WI38 (cell line): ENCODE measurements at regions not wholly inside any gene's neighbourhood (a gene's known extent, or its start where the extent isn't known, plus 50 kb on each side); places are given as distances from the start of the nearest gene placed in this dataset.

Experiments
- H3K4me3 ChIP-seq: 2 replicates; pipeline ENCODE4 v1.5.1; 2011; ENCODE audit warnings: low read depth, mild to moderate bottlenecking, control low read depth, low read length
- TF ChIP-seq, protein P1 (sequence below): IDR thresholded peaks from 2 replicates; pipeline ENCODE4 v1.5.1; 2012; ENCODE audit warnings: low read depth, mild to moderate bottlenecking, control low read depth, low read length

DNA sequence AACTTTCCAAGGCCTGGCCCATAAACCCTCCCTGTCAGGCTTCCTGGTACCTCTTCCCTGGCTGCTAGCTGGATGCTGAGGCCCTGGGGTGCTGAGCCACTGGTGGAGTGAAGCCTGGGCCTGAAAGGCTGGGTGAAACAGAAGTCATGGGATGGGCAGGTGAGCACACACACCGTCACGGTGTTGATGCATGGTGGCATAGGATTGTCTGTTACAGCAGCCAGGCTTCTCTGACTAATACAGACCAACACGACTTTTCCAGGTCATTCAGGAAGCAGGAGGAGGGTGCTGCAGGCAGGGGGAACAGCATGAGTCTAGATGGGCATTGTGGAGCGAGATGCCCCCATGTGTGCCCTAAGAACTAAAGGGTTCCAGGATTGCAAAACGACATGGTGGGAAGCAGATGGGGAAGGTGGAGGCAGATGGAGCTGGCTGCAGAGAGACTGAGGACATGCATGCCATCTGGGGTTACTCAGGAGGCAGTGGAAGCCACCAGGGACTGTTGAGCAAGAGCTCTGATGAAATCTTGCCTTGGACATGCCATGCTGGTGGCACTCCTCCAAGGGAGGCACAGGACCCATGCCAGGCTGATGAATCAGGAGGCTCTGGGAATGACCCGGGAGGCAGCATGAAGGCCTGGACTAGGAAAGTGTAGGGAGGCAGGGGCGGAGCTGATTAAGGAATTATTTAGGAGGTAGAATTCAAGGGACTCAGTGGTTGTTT is 480.9 kb downstream of the TSN start:
- H3K4me3 ChIP-seq: no peak overlapping the region
- TF ChIP-seq, protein P1, sequence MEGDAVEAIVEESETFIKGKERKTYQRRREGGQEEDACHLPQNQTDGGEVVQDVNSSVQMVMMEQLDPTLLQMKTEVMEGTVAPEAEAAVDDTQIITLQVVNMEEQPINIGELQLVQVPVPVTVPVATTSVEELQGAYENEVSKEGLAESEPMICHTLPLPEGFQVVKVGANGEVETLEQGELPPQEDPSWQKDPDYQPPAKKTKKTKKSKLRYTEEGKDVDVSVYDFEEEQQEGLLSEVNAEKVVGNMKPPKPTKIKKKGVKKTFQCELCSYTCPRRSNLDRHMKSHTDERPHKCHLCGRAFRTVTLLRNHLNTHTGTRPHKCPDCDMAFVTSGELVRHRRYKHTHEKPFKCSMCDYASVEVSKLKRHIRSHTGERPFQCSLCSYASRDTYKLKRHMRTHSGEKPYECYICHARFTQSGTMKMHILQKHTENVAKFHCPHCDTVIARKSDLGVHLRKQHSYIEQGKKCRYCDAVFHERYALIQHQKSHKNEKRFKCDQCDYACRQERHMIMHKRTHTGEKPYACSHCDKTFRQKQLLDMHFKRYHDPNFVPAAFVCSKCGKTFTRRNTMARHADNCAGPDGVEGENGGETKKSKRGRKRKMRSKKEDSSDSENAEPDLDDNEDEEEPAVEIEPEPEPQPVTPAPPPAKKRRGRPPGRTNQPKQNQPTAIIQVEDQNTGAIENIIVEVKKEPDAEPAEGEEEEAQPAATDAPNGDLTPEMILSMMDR: no peak

DNA sequence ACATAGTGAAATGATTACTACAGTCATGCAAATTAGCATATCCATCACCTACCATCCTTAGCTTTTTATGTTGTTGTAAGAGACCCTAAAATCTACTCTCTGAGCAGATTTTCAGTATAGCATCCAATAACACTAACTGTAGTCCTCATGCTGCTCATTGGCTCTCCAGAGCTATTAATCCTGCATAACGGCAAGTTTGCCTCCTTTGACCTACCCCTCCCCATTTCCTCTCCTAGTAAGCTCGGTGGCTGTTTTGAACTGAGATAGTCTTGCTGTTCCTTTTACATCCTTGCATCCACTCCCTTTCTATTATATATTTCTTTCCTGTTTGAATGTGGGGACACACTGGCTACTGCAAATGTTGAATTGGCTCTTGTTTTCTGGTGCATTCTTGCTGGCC is 481.5 kb downstream of the TSN start:
- no peak overlapping the region for H3K4me3 ChIP-seq
- TF ChIP-seq, protein P1: no peak

DNA sequence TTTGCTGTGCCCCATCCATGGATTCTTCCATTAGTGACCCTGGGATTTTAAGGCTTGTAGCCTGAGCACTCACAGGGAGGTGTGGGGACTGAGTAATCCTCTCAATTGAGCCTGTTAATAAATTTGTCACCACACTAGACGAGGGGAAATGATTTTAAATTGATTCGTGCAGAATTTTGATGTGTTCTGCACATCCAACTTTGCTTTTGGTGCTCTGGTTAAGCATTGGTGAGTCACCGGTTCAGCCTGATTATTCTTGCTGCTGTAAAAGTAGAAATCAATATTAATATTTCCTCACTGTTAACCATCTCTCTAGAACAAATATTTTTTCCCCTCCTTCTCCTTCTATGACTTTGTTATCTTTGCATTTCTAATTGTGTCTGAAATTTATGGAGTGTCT is 482.0 kb downstream of the TSN start:
- TF ChIP-seq, protein P1: no peak
- H3K4me3 ChIP-seq: no peak overlapping the region

DNA sequence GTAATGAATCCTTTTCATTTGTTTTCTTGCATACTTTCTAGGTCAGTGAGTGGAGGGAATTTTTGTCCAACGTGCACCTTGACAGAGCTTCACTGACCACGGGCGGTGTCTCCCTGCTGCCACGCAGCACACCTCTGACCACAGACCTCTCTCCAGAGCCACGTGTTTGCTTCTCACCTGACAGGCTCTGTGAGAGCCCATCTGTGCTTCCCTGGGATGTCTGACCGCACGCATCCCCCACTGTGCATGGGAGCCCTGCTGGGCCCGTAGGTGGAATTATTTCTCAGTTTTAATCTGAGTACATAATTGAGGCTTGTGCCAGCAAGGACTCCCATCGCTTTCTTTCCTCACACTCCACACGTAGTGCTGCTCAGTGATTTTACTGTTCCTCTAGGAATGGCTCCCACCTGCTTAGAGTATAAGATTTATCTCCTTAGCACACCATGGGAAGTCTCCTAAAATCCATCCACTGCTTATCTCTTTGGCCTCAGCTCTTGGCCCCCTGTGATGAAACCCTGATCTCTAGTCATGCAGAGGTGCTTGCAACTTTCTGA is 482.6 kb downstream of the TSN start:
- H3K4me3 ChIP-seq: no peak overlapping the region
- TF ChIP-seq, protein P1: no peak

DNA sequence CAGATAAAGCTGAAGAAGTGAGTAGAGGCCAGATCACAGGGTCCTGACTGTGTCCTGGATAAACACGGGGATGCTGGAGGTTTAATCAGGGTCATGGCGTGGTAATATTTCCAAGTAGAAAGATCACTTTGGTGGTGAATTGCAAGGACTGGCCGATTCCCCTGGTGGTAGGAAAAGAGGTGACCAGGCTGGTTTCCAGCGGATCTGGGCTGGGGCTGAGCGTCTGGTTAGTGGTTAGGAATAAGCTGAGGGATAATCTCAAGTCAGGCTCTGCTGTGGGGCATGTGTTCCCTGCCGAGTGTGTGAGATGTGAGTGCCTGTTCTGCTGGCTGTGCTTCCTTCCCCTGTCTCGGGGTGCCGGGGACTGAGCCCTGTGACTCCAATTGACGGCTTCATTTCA is 484.0 kb downstream of the TSN start:
- no peak overlapping the region for H3K4me3 ChIP-seq
- TF ChIP-seq, protein P1: no peak

DNA sequence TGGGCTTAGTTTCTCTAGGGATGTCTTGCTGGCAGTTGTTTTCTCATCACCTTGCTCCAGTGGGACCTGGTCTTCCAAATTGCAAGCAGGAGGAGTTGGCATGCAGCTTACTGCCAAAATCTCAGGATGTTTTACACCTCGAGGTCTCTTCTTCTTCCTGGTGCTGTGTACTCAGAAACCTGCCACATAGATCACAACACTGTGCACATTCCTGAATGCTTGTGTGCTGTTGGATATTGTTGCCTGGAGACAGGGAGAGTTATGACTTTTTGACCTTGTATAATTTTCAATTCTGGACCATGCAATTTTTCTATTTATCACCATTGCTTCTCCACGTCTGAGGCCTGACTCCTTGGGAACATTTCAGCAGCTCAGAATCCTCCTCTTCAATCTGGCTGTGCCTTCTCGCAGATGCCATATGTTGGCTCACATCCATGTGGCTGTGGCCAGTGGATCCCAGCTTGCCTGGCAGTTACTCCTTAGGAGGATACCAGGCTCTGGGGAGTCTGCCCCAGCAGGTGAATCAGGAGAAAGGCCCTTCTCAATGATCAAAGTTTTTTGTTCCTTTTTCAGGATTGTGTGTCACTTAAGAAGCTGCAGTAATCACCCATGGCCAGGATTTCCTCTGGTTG is 489.3 kb downstream of the TSN start:
- no peak overlapping the region for H3K4me3 ChIP-seq
- TF ChIP-seq, protein P1: no peak

DNA sequence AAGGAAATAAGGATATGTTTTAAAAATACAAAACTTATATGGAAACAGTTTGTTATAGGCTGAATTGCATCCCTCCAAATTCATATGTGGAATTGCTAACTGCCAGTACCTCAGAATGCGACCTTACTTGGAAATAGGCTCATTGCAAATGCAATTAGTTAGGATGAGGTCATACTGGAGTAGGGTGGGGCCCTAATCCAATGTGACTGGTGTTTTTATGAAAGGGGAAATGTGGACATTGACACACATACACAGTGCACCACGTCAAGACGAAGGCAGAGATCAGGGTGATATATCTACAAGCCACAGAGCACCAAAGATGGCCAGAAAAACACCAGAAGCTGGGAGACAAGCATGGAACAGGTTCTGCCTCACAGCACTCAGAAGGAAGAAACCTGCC is 494.2 kb downstream of the TSN start:
- H3K4me3 ChIP-seq: no peak overlapping the region
- TF ChIP-seq, protein P1: no peak
